SK-N-SH (cell line): ENCODE measurements at regions not wholly inside any gene's neighbourhood (a gene's known extent, or its start where the extent isn't known, plus 50 kb on each side); places are given as distances from the start of the nearest gene placed in this dataset.

ENCODE experiments used
- CTCF ChIA-PET: fragments of 300-600, 350-600 bp; formaldehyde crosslinking; extraction: SDS; loops from one replicate; lab custom pipeline; 2021; lab: Yijun Ruan, JAX
- POLR2A ChIA-PET: fragments of 350-600 bp; sonication (Branson Sonifier 250); formaldehyde crosslinking; extraction: SDS; loops from one replicate; lab custom pipeline; 2020; ENCODE audit warnings: antibody characterized with exemption, inconsistent platforms; lab: Yijun Ruan, JAX
- DNase-seq: peaks from one replicate; pipeline ENCODE4 v3.0.0; 2012
- H2AFZ ChIP-seq: fragments of 200-600 bp; sonication (generic); 2 replicates; pipeline ENCODE4 v1.8.1; 2016; ENCODE audit warnings: antibody characterized with exemption, mild to moderate bottlenecking, low read depth
- H3F3A ChIP-seq: fragments of 200-600 bp; sonication (generic); replicated peaks from 2 replicates; pipeline ENCODE3; 2016; ENCODE audit warnings: antibody characterized with exemption, mild to moderate bottlenecking; ENCODE audit not compliant: insufficient read depth
- H3K27ac ChIP-seq, 2 experiments: fragments of 200-500 bp in 1 of 2; fragments of 200-600 bp in 1 of 2; sonication (Bioruptor generic) in 1 of 2; sonication (generic), shearing (Covaris generic) in 1 of 2; 2 replicates each; pipeline versions ENCODE4 v1.5.1 to v1.6.1; 2014 to 2016; ENCODE audit warnings: low read depth in 2 of 2, inconsistent platforms in 1 of 2, low read length in 1 of 2, mild to moderate bottlenecking in 1 of 2, mixed read lengths in 1 of 2
- H3K27me3 ChIP-seq: fragments of 200-600 bp; sonication (generic), shearing (Covaris generic); 2 replicates; pipeline ENCODE4 v1.6.1; 2016; ENCODE audit warnings: mixed run types; ENCODE audit not compliant: insufficient read depth
- H3K36me3 ChIP-seq, 2 experiments: fragments of 200-500 bp in 1 of 2; fragments of 200-600 bp in 1 of 2; sonication (Bioruptor generic) in 1 of 2; sonication (generic) in 1 of 2; replicated peaks in 1 of 2; 2 replicates each; pipeline versions ENCODE3 to v1.5.1; 2014 to 2016; ENCODE audit warnings: low read length in 1 of 2, mild to moderate bottlenecking in 1 of 2; ENCODE audit not compliant: insufficient read depth in 2 of 2, control insufficient read depth in 1 of 2
- H3K4me1 ChIP-seq, 2 experiments: fragments of 200-500 bp in 1 of 2; fragments of 200-600 bp in 1 of 2; sonication (Bioruptor generic) in 1 of 2; sonication (generic), shearing (Covaris generic) in 1 of 2; 2 replicates each; pipeline versions ENCODE4 v1.5.1 to v1.6.1; 2014 to 2016; ENCODE audit warnings: low read depth in 1 of 2, low read length in 1 of 2, mixed run types in 1 of 2; ENCODE audit not compliant: insufficient read depth in 2 of 2, control insufficient read depth in 1 of 2
- H3K4me2 ChIP-seq: fragments of 200-600 bp; sonication (generic), shearing (Covaris generic); 2 replicates; pipeline ENCODE4 v1.6.1; 2017; ENCODE audit warnings: mixed run types
- H3K4me3 ChIP-seq, 2 experiments: fragments of 200-500 bp in 1 of 2; fragments of 200-600 bp in 1 of 2; sonication (Bioruptor generic) in 1 of 2; sonication (generic), shearing (Covaris generic) in 1 of 2; 2 replicates each; pipeline versions ENCODE4 v1.5.1 to v1.8.1; 2014 to 2016; ENCODE audit warnings: low read depth in 2 of 2, inconsistent platforms in 1 of 2, low read length in 1 of 2, mild to moderate bottlenecking in 1 of 2, mixed read lengths in 1 of 2, moderate library complexity in 1 of 2
- H3K79me2 ChIP-seq: fragments of 200-600 bp; sonication (generic); 2 replicates; pipeline ENCODE4 v1.8.1; 2017; ENCODE audit warnings: mild to moderate bottlenecking; ENCODE audit not compliant: insufficient read depth
- H3K9ac ChIP-seq: fragments of 200-600 bp; sonication (generic); 2 replicates; pipeline ENCODE4 v1.6.1; 2017; ENCODE audit warnings: mixed run types
- H3K9me2 ChIP-seq: fragments of 200-600 bp; sonication (generic); 2 replicates; pipeline ENCODE4 v1.6.1; 2017; ENCODE audit warnings: mixed run types
- H3K9me3 ChIP-seq: fragments of 200-600 bp; sonication (generic); 2 replicates; pipeline ENCODE4 v1.6.1; 2017; ENCODE audit warnings: mixed run types, mild to moderate bottlenecking, moderate library complexity
- H4K20me1 ChIP-seq: fragments of 200-600 bp; sonication (generic); 2 replicates; pipeline ENCODE4 v1.6.1; 2017; ENCODE audit warnings: mild to moderate bottlenecking, mixed run types; ENCODE audit not compliant: insufficient read depth
- CHD2 ChIP-seq: fragments of 150-350 bp; IDR thresholded peaks from 2 replicates; pipeline ENCODE4 v1.6.1; 2018; ENCODE audit warnings: low read length; ENCODE audit not compliant: partially characterized antibody
- ELF1 ChIP-seq: IDR thresholded peaks from 2 replicates; pipeline ENCODE4 v1.4.0; 2012
- FOXJ3 ChIP-seq: sonication (generic); formaldehyde crosslinking; IDR thresholded peaks from 2 replicates; pipeline ENCODE4 v1.5.1; 2020; ENCODE audit warnings: mild to moderate bottlenecking, missing genetic modification reagents
- NRF1 ChIP-seq: IDR thresholded peaks from 2 replicates; pipeline ENCODE4 v1.6.1; 2012; ENCODE audit warnings: low read depth, mild to moderate bottlenecking, low read length
- PBX3 ChIP-seq: IDR thresholded peaks from 2 replicates; pipeline ENCODE4; 2012
- RCOR1 ChIP-seq: fragments of 150-350 bp; IDR thresholded peaks from 2 replicates; pipeline ENCODE4 v1.6.1; 2017; ENCODE audit warnings: antibody characterized with exemption, low read length
- SIN3A ChIP-seq: IDR thresholded peaks from 2 replicates; pipeline ENCODE4 v1.6.1; 2012; ENCODE audit warnings: low read depth, mild to moderate bottlenecking, low read length, moderate library complexity, borderline replicate concordance
- TAF1 ChIP-seq: IDR thresholded peaks from 2 replicates; pipeline ENCODE4 v1.6.1; 2012; ENCODE audit warnings: low read depth, mild to moderate bottlenecking, low read length, moderate library complexity, borderline replicate concordance
- TCF12 ChIP-seq: IDR thresholded peaks from 2 replicates; pipeline ENCODE4 v1.4.0; 2012
- USF1 ChIP-seq: IDR thresholded peaks from 2 replicates; pipeline ENCODE4 v1.4.0; 2012; ENCODE audit warnings: low read depth, borderline replicate concordance
- USF2 ChIP-seq: fragments of 150-350 bp; IDR thresholded peaks from 2 replicates; pipeline ENCODE4 v1.6.1; 2017; ENCODE audit warnings: antibody characterized with exemption, low read length, low read depth, borderline replicate concordance
- ZBTB33 ChIP-seq: IDR thresholded peaks from 2 replicates; pipeline ENCODE4 v1.4.0; 2012; ENCODE audit warnings: low read depth, borderline replicate concordance
- WGBS: methylation state at CpG from one replicate; pipeline ENCODE4 v1.1.6; 2017; ENCODE audit warnings: low lambda C conversion rate; 5-methylcytosine and 5-hydroxymethylcytosine counted together
- TF ChIP-seq, protein P1 (sequence below): IDR thresholded peaks from 2 replicates; pipeline ENCODE4 v1.4.0; 2012; ENCODE audit warnings: low read depth

- no peak for TF ChIP-seq USF2
- no peak for TF ChIP-seq CHD2
- TF ChIP-seq, protein P1, sequence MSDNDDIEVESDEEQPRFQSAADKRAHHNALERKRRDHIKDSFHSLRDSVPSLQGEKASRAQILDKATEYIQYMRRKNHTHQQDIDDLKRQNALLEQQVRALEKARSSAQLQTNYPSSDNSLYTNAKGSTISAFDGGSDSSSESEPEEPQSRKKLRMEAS: no peak
- no peak for TF ChIP-seq RCOR1
Observed at GRCh38 chr7:110144599-110144998, 946.3 kb upstream of the LRRN3 start (continued).

- Histone ChIP-seq H3K9me2 (no peaks in the 10 kb centered on the region), H3K79me2 (no peaks in the 10 kb centered on the region), H3K9ac (no peak overlapping the region), H3K4me1 (no peaks in the 10 kb centered on the region; a peak in 1 of 4 replicates), H3K4me3 (no peak overlapping the region; a peak in 1 of 4 replicates), H3K36me3 (no peaks in the 10 kb centered on the region), H4K20me1 (no peaks in the 10 kb centered on the region), H3K27me3 (no peaks in the 10 kb centered on the region), H3K27ac (no peak overlapping the region), H3K4me2 (no peak overlapping the region), H2AFZ (no peak overlapping the region), H3K9me3 (no peaks in the 10 kb centered on the region), H3F3A (no peaks in the 10 kb centered on the region)
- DNase-seq: no peak
- ChIA-PET CTCF (no interaction called here), POLR2A (no interaction called here)
- TF ChIP-seq, protein P1: no peak
- TF ChIP-seq ELF1: no peak
- no peak for TF ChIP-seq FOXJ3 (CRISPR knock-in tag)
- no peak for TF ChIP-seq ZBTB33
- TF ChIP-seq TCF12: no peak
- no peak for TF ChIP-seq USF1
- no peak for TF ChIP-seq SIN3A
- TF ChIP-seq NRF1: no peak
- no peak for TF ChIP-seq TAF1
- TF ChIP-seq PBX3: no peak
- 58% methylated on average over 6 of the region's 6 CpGs for WGBS
Observed at GRCh38 chr7:110148054-110148453, 942.9 kb upstream of the LRRN3 start.
